GM18505 (cell line): ENCODE measurements at regions not wholly inside any gene's neighbourhood (a gene's known extent, or its start where the extent isn't known, plus 50 kb on each side); places are given as distances from the start of the nearest gene placed in this dataset.
A peak's percentile ranks its signal among the peaks of the same experiment; 100 is the strongest.
"Not testable (repeated sequence)": the region's sequence is repeated elsewhere in the genome, so short reads cannot be mapped to it uniquely, and the experiment has no call there.

Source experiments
- ATAC-seq: cut with Tn5 transposase; IDR thresholded peaks from one replicate; pipeline ENCODE4 v1.9.1; 2021; ENCODE audit not compliant: unreplicated experiment
- POLR2A ChIP-seq: IDR thresholded peaks from 4 replicates; pipeline ENCODE4 v1.6.1; 2011; ENCODE audit warnings: borderline replicate concordance; ENCODE audit not compliant: insufficient read depth, insufficient read length; ENCODE audit errors: extremely low read depth

- ATAC-seq: no peak
- no peak for TF ChIP-seq POLR2A
Observed at GRCh38 chr16:52925143-52925542, 127.6 kb downstream of the CHD9NB start.

GRCh38 chr16:52924162-52924561, 128.5 kb downstream of the CHD9NB start:
- no peak for TF ChIP-seq POLR2A
- ATAC-seq: no peak

DNA sequence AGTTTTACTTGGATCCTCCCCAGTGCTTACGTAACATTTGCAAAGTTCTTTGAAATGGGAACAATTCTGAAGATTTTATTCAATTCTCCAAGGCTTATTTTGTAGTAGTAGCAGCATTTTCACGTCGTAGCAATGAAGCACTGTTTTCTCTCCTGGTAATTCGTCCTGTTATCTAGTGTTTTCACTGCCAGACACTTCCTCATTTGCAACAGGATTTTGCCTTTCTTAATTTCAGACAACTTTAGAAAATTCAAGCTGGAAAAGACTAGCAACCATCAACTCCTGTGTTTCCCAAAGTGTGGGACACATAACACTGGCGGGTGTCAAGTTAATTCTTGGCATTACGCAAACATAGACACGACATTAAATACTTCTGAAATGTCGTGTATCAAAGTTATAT, 131.6 kb downstream of the CHD9NB start:
- TF ChIP-seq POLR2A: no peak

DNA sequence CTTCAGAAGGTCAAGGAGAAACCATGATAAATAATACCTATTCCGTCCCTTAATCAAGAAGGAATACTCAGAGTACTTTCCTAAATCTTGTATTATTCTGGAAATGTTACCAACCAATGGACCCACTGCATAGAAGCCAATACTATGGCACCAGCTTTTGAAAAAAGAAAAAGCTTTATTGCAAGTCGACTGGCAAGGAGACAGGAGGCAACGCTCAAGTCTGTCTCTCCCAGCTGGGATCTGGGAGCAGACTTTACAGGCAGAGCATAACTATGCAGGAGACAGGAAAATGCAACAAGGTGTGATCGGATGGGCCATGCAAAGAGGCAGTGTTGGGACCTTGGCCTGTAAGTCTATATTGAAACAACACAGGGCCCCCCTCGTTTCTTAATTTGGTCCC, 132.4 kb downstream of the CHD9NB start:
- no peak for TF ChIP-seq POLR2A
- no peak for ATAC-seq

More for the DNA sequence above, 131.6 kb downstream of the CHD9NB start:
- ATAC-seq: no peak

- ATAC-seq: no peak
- no peak for TF ChIP-seq POLR2A
Observed at GRCh38 chr16:52914428-52914827, 138.3 kb downstream of the CHD9NB start.

GRCh38 chr16:52912565-52913173, 140.0 kb downstream of the CHD9NB start:
- TF ChIP-seq POLR2A: no peak
- peak; percentile 60 for ATAC-seq

DNA sequence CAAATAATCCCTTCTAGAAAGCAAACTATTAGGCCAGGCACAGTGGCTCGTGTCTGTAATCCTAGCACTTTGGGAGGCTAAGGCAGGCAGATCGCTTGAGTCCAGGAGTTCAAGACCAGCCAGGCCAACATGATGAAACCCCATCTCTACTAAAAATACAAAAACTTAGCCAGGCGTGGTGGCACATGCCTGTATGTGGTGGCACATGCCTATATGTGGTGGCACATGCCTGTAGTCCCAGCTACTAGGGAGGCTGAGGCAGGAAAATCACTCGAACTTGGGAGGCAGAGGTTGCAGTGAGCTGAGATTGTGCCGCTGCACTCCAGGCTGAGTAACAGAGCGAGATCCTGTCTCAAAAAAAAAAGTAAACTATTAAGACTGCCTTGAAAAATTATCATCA, 144.6 kb downstream of the CHD9NB start:
- not testable (repeated sequence) for ATAC-seq

DNA sequence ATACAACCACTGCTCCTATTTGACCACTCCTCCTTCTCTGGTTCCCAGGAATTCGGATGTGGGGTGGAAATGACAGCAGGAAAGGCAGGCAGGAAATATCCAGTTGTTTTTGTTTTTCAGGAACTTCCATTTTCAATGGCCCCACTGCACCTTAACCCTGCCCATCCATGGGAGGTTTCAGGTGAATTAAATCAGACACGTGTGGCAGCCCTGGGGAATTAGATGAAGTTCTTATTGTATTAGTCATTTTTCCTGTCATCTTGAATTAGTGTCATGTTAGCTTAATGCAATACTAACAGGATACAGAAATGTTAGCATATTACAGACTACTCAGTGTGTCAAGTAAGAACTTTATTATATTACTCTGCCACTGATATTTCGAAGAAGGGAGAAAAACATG, 146.4 kb downstream of the CHD9NB start:
- no peak for TF ChIP-seq POLR2A

DNA sequence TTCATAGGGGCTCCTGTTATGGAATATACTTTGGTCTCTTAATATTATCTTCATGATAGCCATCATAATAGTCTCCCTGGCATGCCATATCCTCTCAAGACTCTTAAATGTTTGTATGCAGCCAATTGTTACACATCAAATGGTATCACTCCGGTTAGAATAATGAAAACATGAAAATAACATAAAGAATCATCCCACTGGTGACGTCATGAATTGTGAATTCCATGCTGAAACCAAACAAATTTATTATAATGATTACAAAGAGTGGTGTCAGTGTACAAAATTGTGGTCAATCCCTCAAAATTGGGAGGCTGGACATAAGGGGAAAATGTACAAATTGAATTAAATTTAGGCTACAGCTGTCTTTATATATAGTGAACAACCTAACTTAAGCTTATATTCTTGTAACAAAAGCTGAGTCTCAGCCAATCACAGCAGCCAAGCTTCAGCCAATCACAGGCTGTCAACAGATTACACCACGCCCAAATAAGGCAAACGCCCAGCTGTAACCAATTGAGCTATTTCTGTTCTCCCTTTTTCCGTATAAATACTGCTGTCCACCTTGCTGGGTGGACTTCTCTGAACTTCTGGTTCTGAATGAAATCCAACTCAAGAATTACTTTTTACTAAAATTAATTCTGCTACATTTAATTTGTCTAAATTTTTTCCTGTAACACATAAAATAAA, 156.1 kb downstream of the CHD9NB start:
- no peak for ATAC-seq
- TF ChIP-seq POLR2A: no peak

More for the DNA sequence above, 146.4 kb downstream of the CHD9NB start:
- ATAC-seq: no peak

GRCh38 chr16:52874042-52874441, 178.7 kb downstream of the CHD9NB start:
- no peak for ATAC-seq
- TF ChIP-seq POLR2A: no peak

DNA sequence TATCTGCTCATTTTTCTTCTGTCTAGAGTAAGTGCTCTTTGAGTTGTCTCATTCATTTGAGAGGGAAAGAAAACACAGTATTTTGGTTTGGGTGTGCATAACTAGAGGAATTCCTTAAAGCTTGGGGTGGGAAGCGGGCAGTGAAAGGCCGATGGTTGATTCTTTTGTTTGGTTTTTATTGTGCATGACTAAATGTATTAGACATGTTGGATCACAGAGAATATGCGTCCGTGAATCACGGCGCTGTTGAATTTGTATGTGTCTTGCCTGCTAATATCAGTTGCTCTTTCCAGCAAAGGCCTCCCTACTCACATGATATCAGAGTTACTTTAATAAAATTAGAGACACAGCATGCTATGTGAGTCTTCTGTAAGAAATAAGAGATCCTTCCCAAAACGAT, 180.0 kb downstream of the CHD9NB start:
- ATAC-seq: no peak
- TF ChIP-seq POLR2A: no peak

GRCh38 chr16:52871481-52871880, 181.2 kb downstream of the CHD9NB start:
- ATAC-seq: no peak
- no peak for TF ChIP-seq POLR2A

DNA sequence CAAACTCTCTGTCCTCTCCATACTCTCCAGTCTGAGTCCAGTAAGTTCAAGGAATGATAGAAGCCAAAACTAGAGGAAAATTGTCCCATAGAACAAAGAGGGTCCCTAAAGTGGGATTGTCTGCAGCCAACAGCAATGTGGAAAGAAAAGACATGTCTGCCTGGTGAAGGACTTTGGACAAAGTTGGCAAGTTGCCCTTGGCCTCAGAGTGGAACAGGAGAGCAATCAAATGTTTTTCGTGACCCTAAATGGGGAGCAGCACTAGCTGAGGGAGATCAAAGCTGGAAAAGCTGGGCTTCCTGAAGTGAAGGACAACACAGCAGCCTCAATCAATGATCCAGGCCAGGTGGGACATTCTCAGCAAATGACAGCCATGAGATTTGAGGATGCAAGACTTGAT, 183.5 kb downstream of the CHD9NB start:
- ATAC-seq: no peak
- no peak for TF ChIP-seq POLR2A

- no peak for TF ChIP-seq POLR2A
- no peak for ATAC-seq
Observed at GRCh38 chr16:52863000-52863399, 189.7 kb downstream of the CHD9NB start.

- no peak for TF ChIP-seq POLR2A
- no peak for ATAC-seq
Observed at GRCh38 chr16:52861614-52862022, 191.1 kb downstream of the CHD9NB start.

GRCh38 chr16:52855463-52855862, 197.2 kb downstream of the CHD9NB start:
- ATAC-seq: no peak

More at GRCh38 chr16:52855463-52855862, 197.2 kb downstream of the CHD9NB start:
- no peak for TF ChIP-seq POLR2A
